GM12874 (cell line): ENCODE measurements at regions not wholly inside any gene's neighbourhood (a gene's known extent, or its start where the extent isn't known, plus 50 kb on each side); places are given as distances from the start of the nearest gene placed in this dataset.

Experiments
- TF ChIP-seq, protein P1 (sequence below): IDR thresholded peaks from 2 replicates; pipeline ENCODE4 v1.5.1; 2011; ENCODE audit warnings: low read depth, mild to moderate bottlenecking, control low read depth, low read length, moderate library complexity; ENCODE audit not compliant: insufficient read depth

GRCh38 chr16:54628796-54629625, 301.7 kb upstream of the IRX5 start:
- TF ChIP-seq, protein P1, sequence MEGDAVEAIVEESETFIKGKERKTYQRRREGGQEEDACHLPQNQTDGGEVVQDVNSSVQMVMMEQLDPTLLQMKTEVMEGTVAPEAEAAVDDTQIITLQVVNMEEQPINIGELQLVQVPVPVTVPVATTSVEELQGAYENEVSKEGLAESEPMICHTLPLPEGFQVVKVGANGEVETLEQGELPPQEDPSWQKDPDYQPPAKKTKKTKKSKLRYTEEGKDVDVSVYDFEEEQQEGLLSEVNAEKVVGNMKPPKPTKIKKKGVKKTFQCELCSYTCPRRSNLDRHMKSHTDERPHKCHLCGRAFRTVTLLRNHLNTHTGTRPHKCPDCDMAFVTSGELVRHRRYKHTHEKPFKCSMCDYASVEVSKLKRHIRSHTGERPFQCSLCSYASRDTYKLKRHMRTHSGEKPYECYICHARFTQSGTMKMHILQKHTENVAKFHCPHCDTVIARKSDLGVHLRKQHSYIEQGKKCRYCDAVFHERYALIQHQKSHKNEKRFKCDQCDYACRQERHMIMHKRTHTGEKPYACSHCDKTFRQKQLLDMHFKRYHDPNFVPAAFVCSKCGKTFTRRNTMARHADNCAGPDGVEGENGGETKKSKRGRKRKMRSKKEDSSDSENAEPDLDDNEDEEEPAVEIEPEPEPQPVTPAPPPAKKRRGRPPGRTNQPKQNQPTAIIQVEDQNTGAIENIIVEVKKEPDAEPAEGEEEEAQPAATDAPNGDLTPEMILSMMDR = no peak

DNA sequence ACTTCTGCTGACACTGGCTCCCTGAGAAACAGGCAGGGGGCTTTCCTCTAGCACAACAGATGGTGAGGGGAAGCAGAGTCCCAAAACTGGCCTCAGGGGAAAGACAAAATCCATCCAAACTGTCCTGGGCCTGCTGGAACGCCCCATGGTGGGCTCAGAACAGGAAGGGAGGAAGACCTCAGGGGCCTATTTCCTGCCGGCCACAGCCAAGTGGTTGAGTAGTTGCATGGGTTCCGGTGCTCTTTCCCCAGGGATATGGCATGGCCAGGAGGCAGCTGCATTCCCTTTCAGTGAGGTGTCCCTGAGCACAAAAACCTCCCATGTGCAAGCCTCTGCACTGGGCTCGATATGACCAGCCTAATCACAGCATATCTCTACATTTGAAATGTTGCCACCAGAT, 303.0 kb upstream of the IRX5 start:
- TF ChIP-seq, protein P1 = no peak

GRCh38 chr16:54623636-54624035, 307.0 kb upstream of the IRX5 start:
- TF ChIP-seq, protein P1 = no peak

GRCh38 chr16:54620197-54620596, 310.5 kb upstream of the IRX5 start:
- TF ChIP-seq, protein P1 = no peak

DNA sequence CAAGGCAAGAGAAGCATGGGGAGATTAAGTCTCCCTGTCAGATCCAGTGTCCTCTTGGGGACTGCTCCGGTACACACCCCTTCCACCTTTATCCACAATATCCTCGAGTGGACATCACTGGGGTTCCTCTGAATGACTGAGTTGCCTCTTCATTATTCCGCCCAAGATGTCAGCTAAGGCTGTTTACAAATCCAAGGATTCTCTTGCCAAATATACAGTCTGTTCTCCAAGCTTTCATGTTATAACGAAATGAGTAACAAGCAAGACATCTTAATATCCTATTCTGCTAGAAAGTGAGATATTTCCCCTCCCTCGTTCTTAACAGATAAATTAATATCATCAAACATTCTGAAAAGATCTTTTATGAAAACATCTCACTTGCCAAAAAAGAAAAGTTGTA, 314.1 kb upstream of the IRX5 start:
- TF ChIP-seq, protein P1 = no peak

- TF ChIP-seq, protein P1 = no peak
Measured at GRCh38 chr16:54605536-54606066, 319.0 kb upstream of the IRX3 start.

DNA sequence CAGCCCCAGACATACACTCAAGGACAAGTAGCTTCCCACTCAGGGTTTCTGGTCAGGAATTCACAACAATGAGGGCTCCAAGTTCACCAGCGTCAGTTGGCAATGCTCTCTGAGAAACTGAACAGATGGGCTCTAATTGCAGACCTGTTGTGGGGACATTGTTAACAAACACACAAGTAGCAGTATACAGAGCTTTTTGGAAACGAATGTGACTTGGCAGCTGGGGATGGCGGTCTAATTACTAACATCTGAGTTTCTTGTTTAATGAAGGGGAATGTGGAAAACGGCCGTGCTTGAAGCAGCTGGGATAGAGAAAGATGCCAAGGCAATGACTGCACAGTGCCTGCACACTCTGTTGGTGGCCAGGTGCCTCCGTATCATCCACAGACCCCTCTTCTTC, 316.1 kb upstream of the IRX3 start:
- TF ChIP-seq, protein P1 = no peak
